ENCODE measurements at regions not wholly inside any gene's neighbourhood (a gene's known extent, or its start where the extent isn't known, plus 50 kb on each side); places are given as distances from the start of the nearest gene placed in this dataset.

DNA sequence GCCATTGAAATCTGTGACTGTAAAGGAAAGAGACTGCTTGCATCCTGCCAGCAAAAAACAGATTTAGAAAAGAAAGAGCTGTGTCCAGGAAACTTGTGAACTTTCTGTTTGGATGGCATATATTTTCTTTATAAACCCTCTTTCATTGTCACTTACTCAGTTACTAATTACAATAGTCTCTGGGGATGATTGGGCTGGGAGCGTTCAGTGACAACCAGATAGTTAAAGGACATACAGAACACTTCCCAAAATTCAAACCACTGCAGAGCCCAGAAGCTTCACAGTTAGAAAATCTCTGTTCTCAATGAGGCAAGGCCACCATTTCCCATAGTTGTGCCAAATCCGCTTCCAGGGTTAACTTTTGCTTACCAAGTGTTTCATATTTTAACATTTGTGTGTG is 98.6 kb upstream of the TAB2 start:
- DNase-seq, result no peak

DNA sequence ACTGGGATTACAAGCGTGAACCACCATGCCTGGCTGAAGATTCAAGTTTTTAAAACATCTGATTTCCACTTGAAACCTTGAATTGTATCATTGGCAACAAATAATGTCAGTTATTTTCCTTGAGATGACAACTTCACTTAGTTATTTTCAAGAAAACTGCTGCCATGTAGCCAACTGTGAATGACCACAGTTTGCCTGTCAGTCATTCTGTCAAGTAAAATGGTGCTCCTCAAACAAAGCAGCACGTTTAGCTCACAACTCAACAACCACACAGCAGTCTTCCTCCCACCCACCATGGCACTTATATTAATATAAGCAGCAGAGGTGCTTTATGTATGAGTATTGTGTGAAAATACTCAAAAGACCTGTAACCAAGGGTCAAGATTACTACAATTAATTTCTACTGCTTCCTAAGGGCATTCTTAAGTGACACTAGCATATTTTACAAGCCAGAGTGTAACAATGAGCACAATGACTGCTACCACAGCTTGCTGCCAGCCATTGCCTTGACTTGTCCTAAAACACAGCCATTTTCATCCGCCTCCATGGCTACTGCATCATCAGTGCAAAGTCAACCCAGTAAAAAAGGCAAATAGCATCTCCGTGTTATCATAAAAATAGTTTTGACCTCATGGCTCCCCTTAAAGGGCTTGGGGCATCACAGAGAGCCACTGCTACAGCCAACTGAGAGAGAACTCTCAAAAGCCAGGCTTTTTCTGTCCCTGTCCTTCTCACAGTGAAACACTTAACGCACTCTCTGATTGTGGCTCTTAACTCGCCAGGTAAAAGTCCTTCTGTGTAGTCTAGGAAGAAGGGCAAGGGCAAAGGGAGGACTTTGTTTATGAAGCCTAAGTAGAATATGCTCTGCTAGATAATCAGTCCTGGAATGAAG is 96.4 kb upstream of the TAB2 start:
- no peak for DNase-seq

DNA sequence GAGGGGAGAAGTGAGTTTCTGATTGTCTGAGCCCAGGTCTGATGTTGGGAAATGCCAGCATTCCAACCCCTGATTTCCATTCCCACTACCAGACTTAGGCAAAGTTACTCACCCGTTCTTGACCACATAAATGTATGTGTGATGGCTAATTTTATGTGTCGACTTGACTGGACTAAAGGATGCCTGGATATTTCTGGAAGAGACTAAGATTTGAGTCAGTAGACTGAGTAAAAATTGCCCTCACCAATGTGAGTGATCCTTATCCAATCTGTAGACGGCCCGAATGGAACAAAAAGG is 95.8 kb upstream of the TAB2 start:
- no peak for DNase-seq

DNA sequence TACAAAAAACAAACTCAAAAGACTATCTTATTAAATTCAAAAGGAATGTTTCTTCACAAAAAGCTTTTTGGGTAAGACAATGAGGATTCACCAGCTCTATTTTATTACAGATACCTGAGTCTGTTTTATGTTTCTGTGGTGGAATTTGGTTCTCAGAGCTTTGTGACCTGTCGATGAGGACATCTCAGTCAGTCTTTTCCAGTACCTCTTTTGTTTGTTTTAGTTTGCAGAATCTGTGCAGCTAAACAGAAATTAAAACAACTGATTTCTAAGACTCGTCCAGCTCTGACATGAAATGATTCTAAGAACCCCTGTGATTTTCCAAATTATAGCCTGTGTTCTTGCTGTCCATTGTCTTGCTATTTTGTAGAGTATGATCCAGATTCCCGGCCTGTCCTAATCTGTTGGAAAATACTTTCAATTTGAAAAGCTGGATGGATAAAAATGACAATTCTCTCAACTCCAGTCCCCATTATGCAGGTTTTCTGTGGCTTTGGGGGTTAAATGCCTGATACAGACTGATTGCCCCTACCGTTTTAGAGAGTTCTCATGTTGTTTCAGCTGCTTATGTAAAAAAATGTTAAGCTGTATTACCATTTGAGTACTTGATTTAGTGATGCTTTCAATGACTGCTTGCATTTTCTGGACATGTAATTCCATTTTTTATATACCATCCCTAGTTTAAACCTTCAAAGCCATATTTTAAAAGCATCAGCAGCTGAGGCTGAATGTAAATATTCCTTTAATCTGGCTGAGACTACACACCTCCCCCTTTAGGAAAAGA is 94.2 kb upstream of the TAB2 start:
- DNase-seq, result no peak

DNA sequence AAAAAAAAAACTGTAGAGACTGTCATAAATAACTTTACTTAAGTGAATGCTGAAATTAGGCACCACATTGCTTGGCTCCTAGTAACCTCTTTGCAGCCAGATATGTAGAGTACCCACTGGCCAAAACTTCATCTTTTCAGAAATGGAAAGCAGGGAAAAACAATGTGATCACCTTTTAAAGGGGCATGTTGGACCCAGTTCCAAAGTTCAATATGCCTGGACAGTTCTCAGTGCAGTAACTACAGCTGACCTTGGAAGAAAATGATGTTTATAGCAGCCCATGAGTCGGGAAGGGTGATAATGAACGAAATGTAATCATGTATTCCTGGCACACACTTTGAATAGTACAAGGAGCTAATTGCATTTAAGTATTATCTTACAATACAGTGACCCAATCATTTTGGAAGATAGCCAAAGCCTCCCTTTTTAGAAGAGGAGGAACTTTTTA is 93.6 kb upstream of the TAB2 start:
- DNase-seq, result no peak

DNA sequence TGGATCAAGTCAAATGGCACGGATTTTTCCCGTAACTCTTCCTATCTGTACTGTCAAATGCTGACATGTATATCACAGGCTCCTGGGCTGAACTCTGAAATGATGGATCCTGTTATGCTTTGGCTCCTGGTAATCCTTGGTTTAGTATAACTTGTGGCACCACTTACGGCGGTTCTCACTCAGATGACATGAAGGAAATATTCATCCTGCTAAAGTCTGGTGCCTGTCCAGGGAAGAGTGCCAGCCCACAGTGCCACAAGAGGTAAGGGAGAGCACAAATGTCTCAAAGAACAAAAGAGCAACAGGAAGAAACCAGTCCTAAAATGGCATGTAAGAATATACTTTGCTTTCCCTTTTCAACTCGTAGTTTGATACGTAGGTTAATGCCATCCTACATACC is 93.1 kb upstream of the TAB2 start:
- DNase-seq, result no peak

DNA sequence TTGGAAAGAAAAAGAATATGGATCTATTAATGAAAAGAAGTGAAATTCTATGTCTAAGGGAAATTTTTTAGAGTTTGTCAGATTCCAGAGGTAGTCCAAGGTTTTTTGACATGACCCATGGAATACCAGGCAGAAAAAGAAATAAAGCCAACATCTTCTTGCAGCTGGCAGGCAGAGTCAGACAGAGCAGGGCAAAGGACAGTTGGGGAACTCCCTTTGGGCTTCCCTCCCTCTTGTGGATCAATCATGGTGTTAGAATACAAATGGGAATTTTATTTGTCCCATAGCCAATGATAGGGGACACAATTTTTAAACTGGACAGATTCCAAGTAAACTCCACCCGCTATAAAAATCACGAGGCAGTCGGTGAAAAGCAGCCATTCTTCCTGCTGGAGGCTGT is 92.1 kb upstream of the TAB2 start:
- no peak for DNase-seq

DNA sequence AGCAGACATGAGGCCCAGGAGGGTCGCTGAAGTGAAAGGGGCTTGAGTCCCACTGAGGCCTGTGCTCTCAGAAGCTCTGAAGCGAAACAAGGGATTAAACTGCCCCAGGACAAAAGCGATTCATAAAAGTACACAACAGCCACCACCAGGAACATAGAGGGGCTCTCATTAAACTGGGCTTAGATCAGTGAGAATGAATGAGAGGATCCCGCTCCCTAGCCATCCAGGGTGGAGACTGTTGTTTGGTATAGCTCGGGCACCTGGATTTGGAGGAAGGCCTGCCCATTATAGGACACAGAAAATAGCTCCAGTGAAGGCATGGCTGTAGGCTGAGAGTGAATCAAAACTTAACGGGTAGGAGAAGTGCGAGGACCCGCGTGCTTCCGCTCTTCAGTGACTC is 91.6 kb upstream of the TAB2 start:
- DNase-seq, result no peak

DNA sequence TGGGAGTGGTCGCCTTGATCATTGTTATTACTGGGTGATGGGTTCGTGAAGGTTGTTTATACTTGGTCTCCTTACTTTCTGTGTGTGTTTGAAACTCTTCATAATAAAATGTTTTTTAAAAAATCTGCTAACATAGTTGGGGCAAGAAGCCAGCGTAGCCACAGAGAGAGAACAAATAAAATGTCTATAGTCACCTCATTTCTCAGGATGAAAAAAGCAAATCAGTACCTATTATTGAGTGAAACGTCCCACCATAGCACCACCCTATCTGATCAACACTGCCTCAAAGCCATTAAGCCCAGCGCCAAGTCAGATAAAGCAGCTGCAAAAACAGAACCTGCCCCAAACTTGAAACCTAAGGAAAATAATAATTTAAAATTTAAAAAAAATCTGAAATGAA is 89.7 kb upstream of the TAB2 start:
- no peak for DNase-seq

DNA sequence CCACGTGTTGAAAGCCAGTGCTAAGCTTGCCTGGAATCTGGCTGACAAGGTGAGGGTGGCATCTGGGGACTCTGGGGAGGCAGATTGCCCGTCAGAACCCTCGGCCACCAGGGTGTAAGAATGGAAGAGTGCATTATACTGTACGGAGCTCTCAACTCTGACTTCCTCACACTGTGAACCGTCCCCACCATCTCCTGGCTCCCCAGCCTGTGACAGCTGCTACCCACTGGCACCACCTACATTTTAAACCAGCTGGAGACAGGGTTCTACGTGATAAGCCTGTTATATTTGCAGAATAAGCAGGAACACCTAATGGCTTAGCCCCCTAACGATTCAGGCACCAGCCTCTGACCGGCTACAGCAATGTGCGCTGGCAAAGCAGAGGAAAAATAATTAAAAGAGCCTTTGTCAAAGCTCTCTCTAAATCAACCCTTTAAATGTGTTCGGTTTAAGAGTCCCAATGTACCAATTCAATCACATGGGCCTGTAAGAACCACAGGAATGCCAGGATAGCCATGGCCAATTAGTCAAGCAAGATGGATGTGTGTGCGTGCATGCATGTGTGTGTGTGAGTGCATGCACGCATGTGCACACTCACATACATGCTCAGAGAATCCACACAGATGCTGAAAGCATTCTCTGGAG is 89.1 kb upstream of the TAB2 start:
- DNase-seq, result no peak

DNA sequence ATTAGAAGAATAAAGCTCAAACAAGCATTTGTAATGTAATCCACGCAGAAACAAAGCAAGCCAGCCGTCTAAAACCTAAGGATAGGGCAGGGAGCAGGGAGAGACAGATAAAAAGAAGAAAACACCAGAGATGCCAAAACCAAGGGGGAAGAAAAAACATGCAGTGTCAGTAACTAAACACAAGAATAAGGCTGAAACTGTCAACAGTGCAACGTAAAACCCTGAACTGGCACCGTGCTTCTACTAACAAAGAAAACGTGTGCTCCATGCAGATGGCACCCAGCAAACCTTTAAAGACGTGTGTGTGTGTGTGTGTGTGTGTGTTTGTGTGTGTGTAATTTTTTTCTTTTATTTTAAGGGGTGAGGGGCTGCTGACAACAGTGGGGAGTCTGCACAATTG is 88.4 kb upstream of the TAB2 start:
- no peak for DNase-seq

DNA sequence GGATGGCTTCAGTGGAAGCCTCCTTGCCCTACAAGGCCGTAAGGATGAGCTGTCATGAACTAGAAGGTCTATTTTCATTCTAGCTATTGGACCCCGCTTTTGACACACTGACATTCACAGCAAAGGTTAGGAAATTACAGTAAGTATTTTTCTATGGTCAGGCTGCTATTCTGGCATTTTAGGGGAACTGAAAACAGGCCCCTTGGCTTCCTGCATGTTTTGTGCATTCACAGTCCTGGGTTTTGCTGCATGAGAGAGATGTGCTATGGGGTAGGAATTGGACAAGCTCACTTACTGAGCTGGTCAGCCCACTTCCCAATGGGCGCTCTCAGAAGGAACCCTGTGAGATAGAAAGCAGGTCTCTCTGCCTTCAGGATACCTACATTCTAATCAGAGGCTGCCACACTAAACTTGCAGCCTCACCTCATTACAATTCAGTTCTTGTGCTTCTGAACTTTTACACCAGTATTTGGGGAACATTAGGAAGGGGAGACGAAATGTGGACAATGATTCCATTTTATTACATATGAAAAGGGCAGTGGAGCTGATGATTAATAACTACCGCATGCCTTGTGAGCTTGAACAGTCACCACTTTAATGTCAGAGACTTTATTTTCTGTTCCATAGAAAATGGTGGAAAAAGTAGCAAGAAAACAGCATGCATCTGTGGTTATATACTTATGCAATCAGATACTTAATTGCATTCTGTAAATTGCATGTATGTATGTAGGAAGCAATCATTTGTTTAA is 86.6 kb upstream of the TAB2 start:
- DNase-seq, result peak; percentile 34

DNA sequence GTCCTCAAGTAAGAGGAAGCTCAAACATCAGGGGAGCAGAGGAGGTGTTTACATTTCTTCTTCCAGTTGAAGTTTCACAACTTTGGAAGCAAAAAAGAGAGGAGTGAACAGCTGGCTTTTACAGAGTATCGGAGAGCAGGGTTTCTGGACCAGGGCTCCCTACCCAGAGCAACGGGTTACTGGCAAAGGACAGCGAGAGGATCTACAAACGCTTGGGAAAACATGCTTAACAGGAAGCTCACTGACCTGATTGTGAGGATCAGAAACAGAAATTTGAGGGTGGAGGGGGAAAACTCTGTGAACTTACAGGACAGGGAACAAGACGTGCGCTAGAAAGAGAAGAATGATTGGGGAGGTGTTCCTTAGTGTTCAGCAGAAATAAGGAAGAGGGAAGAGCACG is 85.7 kb upstream of the TAB2 start:
- DNase-seq, result no peak

DNA sequence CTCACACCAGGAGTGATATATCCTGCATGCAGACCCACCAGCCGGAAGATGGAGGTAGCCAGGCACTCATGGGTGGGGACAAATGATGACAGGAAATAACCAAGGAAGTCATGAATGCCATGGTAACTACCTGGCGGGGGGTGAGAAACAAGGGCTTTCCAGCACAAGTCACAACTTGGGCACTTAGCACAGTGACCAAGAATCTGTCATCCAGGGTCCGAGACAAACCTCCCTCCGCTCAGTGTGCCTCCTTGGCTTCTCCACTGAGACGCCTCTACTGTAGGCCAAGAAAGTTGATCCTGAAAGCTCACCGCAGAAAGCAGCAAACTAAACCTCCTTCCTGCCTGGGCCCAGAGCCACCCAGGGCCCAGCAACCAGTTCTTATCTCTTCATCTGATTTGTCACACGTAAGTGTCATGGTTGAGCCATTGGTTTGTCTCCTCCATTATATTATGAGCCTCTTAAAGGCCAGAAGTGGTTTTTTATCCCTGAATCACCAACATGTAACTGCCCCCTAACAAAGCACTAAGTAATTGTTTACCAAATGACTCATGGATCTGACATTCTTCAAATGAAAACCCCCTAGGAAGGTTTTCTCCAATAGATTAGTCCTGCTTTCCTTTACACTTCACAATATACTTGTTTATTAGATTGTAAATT is 84.3 kb upstream of the TAB2 start:
- no peak for DNase-seq

DNA sequence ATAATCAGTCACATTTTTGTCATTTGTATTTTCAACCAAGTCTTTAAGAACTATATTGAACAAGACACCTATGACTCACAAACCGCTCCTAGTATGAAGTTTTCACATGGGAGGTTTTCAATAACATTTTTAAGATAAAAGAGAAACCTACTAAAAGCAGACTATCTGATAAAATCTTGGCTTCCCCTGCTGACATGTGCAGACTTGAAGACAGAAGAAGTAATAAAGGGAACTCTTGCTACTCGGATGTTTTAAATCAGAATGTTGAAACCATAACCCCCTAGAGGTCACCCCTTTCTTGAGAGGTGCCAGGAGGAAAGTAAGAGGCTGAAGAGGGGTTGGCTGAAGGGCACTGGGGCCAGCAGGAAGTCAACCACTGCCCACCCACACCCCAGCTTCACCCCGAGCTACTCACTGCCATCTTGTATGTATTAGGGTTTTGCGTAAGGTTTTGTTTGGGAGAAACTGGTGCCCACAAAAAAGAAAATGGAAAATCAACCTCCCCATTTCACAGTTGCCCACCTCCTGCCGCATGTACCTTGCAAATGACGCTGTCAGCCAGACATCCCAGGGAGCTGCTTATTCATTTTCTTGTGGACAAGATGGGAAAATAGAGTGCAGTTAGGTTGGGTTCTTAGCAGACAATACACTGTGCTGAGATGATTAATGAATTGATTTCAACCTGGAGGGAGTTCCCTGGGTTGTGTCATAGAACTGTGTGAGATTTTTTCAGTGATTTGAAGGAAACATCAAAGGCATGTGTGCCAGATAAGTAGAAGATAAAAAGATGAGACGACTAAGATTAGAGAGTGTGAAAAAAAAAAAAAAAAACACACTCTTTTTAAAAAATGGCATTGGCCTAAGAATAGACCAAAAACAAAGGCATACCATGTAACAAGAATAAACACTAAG is 83.2 kb upstream of the TAB2 start:
- DNase-seq, result no peak

DNA sequence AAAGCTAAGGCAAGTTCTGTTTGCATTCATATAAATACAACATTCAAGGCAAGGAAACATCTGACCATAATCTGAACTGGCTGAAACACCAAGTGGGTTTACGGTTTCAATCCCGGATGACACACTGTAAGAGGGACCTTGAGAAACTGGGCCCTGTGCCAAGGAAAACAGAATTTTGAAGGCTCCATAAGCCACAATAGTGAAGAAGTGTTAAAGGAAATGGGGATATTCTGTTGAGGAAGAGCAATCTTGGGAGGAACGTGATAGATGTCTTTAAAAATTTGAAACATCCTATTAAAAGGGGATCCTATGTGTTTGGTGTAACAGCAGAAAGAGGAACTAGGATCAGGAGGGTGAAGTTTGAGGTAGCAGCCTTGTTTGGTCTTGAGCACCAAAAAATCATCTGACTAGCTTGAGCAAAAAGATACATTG is 82.4 kb upstream of the TAB2 start:
- DNase-seq, result peak; percentile 73

DNA sequence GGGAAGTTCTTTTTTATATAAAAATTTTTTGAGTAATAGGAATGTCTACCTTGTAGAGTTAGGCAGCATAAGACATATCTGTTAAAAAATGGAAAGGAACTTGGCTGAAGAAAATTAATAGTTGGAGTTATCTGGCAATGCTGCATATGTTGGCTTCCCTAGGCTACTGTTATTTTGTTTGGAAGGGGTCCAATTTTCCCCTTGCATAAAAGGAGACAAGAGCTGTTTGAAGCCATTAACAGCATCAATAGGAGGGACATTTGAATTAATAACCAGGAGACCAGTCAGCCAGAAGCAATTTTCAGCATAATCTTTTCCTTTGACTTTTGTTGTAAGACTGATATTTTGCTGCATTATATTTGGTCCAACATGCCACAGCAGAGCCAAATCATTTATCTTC is 80.9 kb upstream of the TAB2 start:
- DNase-seq, result no peak

DNA sequence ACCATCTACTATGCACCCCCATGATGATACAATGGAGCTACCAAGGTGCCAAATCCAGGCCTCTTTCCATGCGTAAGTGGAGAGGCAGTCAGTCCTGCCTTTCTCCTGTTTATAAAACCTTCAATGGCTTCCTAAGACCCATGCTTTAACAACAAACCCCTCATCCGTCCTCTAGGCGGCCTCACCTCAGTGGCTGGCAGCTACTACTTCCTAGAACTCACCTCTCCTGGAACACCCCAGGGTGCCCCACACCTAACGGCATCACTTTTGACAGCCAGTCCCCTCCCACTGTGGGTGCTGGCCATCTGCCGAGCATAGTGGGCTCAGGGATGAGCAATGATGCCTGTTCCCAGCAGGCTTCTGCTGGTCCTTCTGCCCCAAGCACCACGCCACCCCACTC is 80.0 kb upstream of the TAB2 start:
- no peak for DNase-seq

DNA sequence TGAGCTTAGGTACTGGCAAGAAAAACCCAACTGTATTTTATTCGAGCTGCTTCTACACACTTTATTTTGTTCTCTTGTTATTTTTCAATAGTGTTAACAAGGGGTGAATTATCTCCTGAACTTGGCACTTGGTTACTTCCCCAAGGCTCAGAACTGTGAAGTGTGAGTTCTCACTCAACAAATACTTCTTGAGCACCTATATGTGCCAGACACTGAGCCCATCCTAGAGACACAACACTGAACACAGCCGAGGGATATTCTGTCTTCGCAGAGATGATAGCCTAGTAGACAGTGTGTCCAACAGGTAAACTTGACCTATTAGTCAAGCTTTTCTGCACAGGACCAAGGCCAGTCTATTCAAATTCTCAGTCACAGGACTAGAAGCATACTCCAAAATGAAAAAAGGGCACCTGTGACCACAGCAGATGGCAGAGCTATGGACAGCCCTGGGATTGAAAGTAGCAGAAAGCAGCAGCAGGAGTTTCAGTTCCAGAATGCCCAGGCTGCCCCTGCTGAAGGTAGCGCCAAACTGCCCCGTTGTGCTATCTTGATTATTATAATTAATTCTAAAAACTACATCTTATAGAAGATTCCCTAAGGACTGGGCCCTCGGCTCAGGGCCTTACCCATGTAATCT is 77.8 kb upstream of the TAB2 start:
- peak; percentile 61 for DNase-seq

DNA sequence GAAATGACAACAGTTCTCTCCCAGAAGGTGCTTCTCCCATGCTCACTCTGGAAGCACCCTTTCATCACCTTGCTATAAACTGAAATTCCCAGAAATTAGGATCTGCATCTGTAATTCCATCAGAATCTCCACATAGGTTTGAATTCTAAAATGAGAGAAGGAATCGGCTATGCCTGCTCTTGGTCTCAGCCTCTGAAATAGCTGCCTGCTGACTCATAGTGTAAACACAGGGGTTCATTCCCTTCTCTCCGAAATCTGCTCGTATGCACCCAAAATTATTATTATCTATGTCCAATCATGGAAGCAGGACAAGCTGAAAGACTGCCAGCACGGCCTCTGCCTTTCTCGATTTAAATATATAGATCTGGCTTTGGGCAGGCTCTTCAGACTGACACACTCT is 74.6 kb upstream of the TAB2 start:
- no peak for DNase-seq

DNA sequence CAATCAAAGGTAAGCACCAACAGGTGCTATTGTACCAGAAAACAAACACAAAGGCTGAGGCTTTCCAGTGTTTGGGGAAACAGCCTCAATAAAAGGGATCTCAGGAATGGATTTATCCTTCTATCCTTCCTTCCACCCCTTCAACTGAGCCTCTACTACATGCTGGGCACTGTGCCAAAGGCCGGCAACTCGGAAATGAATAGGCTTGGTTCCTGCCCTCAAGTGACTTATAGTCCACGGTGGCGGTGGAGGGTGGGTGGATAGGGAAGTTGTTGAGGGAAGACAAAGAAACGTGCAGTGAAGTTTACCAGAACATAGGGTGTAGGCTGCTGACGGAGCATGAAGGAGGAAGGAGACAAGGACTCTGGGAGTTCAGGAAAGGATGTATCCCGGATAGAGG is 73.4 kb upstream of the TAB2 start:
- no peak for DNase-seq

Data from RPMI8226 (cell line).